ENCODE measurements at regions not wholly inside any gene's neighbourhood (a gene's known extent, or its start where the extent isn't known, plus 50 kb on each side); places are given as distances from the start of the nearest gene placed in this dataset.

GRCh38 chrX:9234315-9234714 lies 200.4 kb upstream of the FAM9B start:
- no peak for TF ChIP-seq TAF1 (IDR thresholded peaks at IDR 0.05; ENCODE audit: borderline replicate concordance, insufficient read depth, low read length)
- TF ChIP-seq SIN3A (IDR thresholded peaks at IDR 0.05; ENCODE audit: borderline replicate concordance, insufficient read depth, low read length): no peak
- TF ChIP-seq REST (IDR thresholded peaks at IDR 0.05; ENCODE audit: insufficient read depth in 1 of 2, low read depth in 2 of 2, low read length in 2 of 2): no peak
- TF ChIP-seq FOXP2 (optimal IDR thresholded peaks at IDR 0.05; ENCODE audit: borderline replicate concordance, extremely low read depth, extremely low read length, insufficient read depth): no peak
- no peak for TF ChIP-seq POLR2AphosphoS5 (IDR thresholded peaks at IDR 0.05; ENCODE audit: low read depth, low read length)
